H7 (cell line): ENCODE measurements at regions not wholly inside any gene's neighbourhood (a gene's known extent, or its start where the extent isn't known, plus 50 kb on each side); places are given as distances from the start of the nearest gene placed in this dataset.
"Not testable (repeated sequence)": the region's sequence is repeated elsewhere in the genome, so short reads cannot be mapped to it uniquely, and the experiment has no call there.

Source experiments
- DNase-seq: peaks from one replicate; pipeline ENCODE4 v3.0.0; 2012
- H3K27me3 ChIP-seq: 2 replicates; pipeline ENCODE4 v1.6.0; 2011; ENCODE audit warnings: mild to moderate bottlenecking, low read length; ENCODE audit not compliant: control insufficient read depth, insufficient read depth
- H3K36me3 ChIP-seq: replicated peaks from 2 replicates; pipeline ENCODE4 v1.5.1; 2011; ENCODE audit warnings: low read length; ENCODE audit not compliant: control insufficient read depth, insufficient read depth
- H3K4me3 ChIP-seq: 2 replicates; pipeline ENCODE4 v1.5.1; 2011; ENCODE audit warnings: low read depth, mild to moderate bottlenecking, control low read depth, low read length, moderate library complexity; ENCODE audit not compliant: insufficient read depth

DNA sequence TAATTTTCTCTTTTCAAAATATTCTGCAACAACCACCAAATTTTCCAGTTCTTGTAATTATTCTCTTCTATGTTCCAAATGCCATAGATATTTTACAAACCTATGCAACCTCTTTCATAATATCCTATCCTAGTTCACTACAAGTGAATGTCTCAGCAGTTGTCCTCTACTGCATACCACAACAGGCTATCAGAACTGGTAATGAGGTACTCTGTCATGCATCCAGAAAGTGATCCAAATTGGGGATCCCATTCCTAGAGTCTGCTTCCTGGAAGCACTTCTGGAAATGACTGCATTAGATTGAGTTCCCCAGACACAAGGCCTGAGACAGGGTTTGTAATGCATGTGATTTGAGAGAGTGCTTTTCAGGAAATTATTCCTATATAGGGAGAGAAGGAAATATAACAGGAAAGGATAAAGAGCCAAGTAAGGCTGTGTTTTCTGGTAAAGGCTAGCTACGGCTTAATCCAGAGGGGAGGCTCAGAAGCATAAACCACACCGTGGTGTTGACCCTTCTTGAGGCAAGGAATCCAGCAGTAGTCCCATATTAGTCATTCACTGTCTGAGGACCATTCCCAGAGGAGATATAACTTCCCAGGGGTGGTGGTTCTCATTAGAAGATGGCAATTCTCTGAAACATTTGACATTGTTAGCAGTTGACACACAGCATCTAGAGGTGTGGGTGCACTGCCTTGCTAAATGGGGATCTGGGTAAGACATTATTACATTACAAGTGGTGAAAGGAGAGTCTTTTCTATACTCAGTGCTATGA lies 80.3 kb upstream of the FST start:
- DNase-seq = no peak
- Histone ChIP-seq H3K36me3 (no peaks in the 10 kb centered on the region), H3K4me3 (no peak overlapping the region), H3K27me3 (no peaks in the 10 kb centered on the region)

DNA sequence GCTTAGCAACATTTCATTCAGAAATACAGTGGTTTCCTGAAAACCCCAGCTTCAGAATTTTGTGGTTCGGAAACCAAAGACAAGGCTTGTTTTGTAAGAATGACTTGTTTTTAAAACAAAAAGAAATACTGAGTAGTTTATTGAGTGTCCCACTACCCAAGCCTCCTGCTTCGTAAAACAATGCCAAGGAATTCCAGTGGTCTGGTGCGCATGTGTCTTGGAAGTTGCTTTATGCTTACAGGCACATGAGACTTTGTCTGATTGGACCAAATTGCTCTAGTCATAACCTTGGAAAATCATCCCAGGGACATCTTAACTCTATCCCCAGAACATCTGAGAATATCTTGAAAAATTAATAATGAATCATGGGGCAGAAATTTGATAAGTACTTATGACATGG lies 77.1 kb upstream of the FST start:
- Histone ChIP-seq H3K36me3 (no peaks in the 10 kb centered on the region), H3K4me3 (no peak overlapping the region), H3K27me3 (no peaks in the 10 kb centered on the region)
- DNase-seq = no peak

DNA sequence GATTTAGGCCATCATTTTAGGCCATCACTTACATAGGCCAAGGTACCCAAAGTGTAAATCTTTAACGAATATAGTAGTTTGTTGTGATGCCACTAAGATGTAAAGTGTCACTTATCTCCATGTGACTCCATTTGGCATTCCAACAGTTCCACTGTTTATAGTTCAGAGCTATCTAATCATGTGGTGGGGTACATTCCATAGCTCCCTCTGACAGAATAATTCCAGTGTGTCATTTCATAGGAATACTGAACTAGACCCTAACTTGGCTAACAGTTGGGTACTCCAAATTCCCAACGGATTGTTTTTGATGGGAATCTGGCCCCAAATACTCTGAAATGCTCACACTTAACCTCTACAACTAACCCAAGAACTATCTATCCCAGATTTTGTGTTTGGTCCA lies 76.7 kb upstream of the FST start:
- DNase-seq = no peak
- Histone ChIP-seq H3K4me3 (no peak overlapping the region), H3K27me3 (no peaks in the 10 kb centered on the region), H3K36me3 (no peaks in the 10 kb centered on the region)

DNA sequence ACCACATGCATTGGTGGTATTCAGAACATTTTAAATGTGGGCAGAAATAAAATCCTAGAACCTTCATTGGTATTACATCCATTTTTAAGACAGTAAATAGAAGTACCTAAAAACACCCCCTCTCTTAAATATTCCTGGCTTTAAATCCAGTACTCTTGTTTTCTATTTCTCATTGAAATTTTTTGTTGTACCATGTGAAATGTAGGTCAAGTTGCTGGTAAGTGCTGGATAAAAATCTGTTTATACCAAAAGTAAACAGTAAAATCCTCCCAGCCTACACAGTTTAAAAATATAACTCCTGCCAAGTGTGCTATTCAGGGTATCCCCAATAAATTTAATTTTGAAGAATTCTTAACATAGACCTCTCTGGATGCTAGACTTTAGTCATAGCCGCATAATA lies 75.0 kb upstream of the FST start:
- no peak overlapping the region for H3K4me3 ChIP-seq
- no peak for DNase-seq
- no peaks in the 10 kb centered on the region for H3K27me3 ChIP-seq
- no peaks in the 10 kb centered on the region for H3K36me3 ChIP-seq

DNA sequence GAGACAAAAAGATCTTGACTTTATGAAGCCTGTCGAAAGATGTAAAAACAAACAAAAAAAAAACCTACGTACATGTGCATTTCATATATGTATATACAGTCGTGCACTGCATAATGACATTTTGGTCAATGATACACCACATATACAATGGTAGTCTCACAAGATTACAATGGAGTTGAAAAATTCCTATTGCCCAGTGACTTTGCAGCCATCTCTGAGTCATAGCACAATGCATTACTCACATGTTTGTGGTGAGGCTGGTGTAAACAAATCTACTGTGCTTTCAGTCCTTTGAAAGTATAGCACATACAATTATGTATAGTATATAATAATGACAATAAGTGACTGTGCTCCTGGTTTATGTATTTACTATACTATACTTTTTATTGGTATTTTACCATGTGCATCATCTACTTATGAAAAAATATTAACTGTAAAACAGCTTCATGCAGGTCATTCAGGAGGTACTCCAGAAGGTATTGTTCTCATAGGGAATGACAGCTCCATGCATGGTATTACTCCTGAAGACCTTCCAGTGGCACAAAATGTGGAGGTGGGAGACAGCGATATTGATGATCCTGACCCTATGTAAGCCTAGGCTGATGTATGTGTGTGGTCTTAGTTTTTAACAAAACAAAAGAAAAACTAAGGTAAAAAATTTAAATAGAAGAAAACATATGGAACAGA lies 73.7 kb upstream of the FST start:
- Histone ChIP-seq H3K36me3 (no peaks in the 10 kb centered on the region), H3K4me3 (no peak overlapping the region), H3K27me3 (no peaks in the 10 kb centered on the region)
- no peak for DNase-seq

DNA sequence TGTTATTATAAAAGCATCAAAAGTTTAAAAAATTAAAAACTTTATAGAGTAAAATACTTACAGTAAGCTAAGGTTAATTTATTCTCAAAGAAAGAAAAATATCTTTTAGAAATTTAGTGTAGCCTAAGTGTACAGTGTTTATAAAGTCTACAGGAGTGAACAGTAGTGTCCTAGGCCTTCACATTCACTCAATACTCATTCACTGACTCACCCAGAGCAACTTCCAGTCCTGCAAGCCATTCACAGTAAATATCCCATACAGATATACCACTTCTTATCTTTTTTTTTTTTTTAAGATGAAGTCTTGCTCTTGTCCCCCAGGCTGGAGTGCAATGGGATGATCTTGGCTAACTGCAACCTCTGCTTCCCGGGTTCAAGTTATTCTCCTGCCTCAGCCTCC lies 73.1 kb upstream of the FST start:
- no peak for DNase-seq
- H3K36me3 ChIP-seq = no peaks in the 10 kb centered on the region
- H3K27me3 ChIP-seq = no peaks in the 10 kb centered on the region
- no peak overlapping the region for H3K4me3 ChIP-seq

DNA sequence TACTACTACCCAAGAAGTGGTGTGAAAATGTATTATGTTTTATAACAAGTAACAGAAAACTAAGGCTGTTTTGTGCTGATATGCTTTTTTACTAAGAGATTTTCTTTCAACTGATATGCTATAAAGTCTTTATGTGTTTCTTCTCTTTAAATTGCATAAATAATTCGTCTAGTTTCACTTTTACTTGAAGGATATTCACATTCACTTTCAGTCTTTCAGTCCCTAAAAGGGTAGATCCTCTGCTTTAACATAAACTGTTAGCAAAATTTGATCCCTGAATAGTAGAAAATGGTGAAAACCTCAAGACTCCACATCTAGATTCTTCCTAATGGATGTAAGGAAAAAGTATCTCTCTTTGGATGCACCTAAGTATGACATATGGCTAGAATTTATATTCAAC lies 69.0 kb upstream of the FST start:
- Histone ChIP-seq H3K27me3 (no peaks in the 10 kb centered on the region), H3K36me3 (no peaks in the 10 kb centered on the region), H3K4me3 (no peak overlapping the region)
- DNase-seq = no peak

DNA sequence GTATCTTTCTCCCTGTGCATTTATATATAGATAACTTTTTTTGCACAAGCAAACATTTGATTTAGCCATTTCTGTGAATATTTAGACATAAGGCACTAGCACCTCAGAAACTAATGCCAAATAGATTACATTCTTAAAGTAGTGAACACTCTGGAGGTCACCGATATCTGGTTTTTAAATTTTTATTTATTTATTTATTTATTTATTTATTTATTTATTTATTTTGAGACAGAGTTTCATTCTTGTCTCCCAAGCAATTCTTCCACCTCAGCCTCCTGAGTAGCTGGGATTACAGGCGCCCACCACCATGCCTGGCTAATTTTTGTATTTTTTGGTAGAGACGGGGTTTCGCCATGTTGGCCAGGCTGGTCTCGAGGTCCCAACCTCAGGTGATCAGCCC lies 67.9 kb upstream of the FST start:
- not testable (repeated sequence) for DNase-seq, H3K27me3 ChIP-seq, H3K4me3 ChIP-seq, H3K36me3 ChIP-seq

DNA sequence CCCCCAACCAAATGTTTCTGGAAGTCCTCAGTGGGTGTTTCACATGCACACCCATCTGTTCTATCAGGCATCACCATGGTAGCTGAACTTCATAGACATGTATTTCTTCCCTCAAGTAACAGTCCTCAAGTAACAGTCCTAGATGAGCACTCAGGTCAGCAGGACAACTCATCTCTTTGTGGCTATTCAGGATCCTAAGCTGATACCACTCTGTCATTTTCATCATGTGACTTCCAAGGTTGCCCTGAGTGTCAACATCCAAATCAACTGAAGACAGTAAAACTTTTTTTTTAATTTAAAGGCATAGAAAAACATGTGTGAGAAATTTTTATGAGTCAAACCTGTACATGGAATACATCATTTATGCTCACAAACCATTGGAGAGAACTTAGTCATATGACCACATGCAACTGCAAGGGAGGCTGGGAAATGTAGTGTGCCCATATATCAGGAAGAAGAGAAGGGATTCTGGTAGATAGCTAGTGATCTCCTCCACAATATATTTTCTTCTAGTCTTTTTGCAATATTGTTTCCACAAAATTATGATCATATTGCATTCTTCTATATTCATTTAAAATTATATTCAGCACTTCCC lies 64.2 kb upstream of the FST start:
- Histone ChIP-seq H3K36me3 (no peaks in the 10 kb centered on the region), H3K4me3 (no peak overlapping the region), H3K27me3 (no peaks in the 10 kb centered on the region)
- DNase-seq = no peak

DNA sequence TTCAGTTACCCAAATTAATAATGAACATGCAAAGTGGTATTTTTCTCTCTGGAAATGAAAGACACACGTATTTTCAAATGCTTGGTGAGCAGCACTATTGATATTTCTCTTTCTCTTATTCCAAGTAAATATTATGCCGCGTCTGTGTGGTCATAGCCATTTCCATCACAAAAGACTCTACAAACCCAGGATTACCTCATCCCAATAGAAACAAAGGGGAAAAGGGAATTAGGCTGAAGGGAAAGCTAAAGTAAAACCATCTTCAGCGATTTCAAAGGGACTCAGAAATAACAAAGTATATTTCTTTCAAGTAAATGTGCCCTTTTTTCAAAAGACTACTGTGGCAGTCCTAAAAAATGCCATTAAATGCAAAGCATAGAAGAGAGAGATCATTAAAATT lies 62.0 kb upstream of the FST start:
- peak; percentile 39 for DNase-seq
- Histone ChIP-seq H3K27me3 (no peaks in the 10 kb centered on the region), H3K36me3 (no peaks in the 10 kb centered on the region), H3K4me3 (no peak overlapping the region)

DNA sequence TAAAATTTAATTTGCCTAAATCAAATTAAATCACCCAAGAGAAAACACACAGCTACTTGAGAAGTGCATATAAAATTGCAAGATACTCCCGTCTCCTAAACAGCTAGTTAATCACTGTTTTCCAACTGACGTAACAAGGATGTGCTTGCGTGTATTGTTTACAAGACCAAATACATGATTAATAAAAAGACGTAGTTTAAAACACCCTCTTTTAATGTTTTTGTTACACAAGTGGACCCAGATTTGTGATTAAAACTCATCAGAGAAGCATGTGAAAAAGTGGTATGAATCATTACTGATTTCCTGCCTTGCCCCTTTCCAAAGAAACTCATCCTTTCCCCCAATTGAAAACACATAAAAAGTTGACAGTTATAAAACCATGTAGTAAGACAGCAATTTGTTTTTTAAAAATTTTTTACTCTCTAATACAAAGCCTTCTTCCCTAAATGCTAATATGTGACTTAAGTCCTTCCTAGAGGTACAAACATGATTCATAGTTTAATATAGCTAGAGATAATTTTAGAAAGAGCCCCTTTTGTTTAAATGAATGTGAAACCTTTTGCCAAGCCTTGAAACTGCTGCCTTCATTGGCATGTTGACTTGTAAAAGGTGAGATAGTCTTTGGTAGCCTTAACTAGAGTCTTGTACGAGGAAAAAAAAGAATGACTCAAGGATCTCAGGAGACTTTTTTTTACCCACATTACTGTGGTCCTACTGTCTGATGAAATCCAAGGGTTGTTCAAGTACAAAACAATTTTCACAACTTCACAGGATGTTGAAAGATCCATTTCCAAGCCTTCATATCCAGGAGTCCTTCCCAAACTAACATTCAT lies 61.4 kb upstream of the FST start:
- Histone ChIP-seq H3K27me3 (no peaks in the 10 kb centered on the region), H3K4me3 (no peak overlapping the region)
- no peak for DNase-seq

DNA sequence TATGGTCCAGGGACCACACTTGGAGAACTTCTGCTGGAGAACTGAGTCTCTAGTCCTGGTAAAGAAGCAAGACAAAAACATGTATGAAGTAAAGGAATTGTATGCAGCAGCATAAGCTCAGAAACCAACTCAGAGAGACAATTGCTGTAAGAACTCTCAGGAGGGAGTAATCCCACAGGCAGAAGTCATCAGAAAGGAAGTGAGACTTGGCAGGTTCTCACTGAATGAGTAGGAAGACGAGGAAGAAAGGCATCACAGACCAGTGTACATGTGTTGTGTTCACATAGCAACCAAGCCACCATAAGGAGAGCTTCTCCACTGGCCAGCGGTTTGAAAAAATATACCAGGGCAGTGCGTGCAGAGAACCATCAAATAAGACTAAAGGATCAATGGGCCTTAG lies 57.9 kb upstream of the FST start:
- Histone ChIP-seq H3K4me3 (no peak overlapping the region), H3K36me3 (no peaks in the 10 kb centered on the region), H3K27me3 (no peaks in the 10 kb centered on the region)
- DNase-seq = no peak

More for the DNA sequence above, 61.4 kb upstream of the FST start:
- H3K36me3 ChIP-seq = no peaks in the 10 kb centered on the region

DNA sequence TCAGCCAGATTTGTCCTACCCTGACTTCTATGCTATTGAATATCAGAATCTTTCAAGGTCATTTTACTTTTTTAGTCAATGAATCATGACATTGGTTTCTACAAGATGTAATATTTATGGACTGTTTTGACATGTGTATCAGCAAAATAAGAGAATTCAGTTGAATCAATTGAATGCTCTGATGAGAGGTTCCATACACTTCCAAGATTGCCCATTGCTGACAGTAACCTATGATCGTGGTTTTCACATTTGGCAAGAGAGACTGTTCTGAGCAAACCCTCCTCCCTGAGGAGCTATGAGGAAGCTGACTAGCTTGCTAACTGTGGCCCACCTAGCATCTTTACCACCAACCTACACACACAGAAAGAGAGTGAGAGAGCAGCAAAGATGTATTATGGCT lies 56.7 kb upstream of the FST start:
- no peaks in the 10 kb centered on the region for H3K27me3 ChIP-seq
- no peak for DNase-seq

DNA sequence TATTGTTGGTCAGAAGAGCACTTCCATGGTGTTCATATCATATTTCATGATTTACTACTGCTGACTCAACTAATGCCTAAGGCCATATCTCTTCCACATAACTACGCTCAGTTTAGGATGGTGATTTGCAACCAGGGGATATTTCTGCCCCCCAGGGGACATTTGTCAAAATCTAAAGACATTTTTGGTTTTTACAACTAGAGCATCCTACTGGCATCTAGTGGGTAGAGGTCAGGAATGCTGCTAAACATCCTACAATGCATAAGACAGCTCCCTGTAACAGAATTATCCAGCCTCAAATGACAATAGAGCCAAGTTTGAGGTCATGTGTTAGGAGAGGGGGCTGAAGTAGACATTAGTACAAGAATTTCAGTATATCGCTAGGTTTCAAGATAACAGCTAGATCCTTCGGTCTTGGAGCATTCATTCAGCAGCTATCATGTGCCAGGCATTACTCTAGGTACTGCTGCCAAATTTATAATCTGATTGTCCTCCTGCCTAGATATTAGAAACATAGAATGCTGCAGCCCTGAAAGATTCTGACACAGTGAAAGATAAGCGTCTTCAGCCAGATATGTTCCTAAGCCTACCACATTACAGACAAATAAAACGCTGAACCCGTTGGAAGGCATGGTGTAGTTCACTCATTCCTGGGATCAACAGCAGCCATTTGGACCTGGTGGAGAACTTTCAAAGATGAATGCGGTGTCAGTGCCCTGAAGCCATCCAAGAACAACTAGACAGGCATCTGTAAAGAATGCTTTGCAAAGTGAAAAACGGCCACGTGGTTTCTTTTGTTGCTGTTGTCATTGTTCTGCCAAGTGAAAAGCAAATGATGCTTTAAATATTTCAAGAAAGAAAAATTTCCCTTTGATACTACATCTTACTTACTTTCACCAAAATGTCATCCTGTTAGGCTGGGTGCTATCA lies 55.5 kb upstream of the FST start:
- Histone ChIP-seq H3K4me3 (no peak overlapping the region), H3K27me3 (no peaks in the 10 kb centered on the region), H3K36me3 (no peaks in the 10 kb centered on the region)
- no peak for DNase-seq

More for the DNA sequence above, 56.7 kb upstream of the FST start:
- no peaks in the 10 kb centered on the region for H3K36me3 ChIP-seq
- H3K4me3 ChIP-seq = no peak overlapping the region
